HEK293 (cell line): ENCODE measurements at regions not wholly inside any gene's neighbourhood (a gene's known extent, or its start where the extent isn't known, plus 50 kb on each side); places are given as distances from the start of the nearest gene placed in this dataset.

Experiments
- CTCF ChIA-PET: fragments of 350-600 bp; formaldehyde crosslinking; extraction: SDS; loops from one replicate; lab custom pipeline; 2021; ENCODE audit warnings: antibody characterized with exemption; lab: Yijun Ruan, JAX
- POLR2A ChIA-PET: fragments of 300-600 bp; formaldehyde crosslinking; extraction: SDS; loops from one replicate; lab custom pipeline; 2020; ENCODE audit warnings: antibody characterized with exemption, inconsistent platforms; lab: Yijun Ruan, JAX
- H3K27ac ChIP-seq: fragments of 200-500 bp; sonication (Bioruptor generic); 2 replicates; pipeline ENCODE4 v1.5.1; 2014; ENCODE audit warnings: low read depth, low read length, control low read depth, inconsistent platforms; ENCODE audit errors: extremely low read depth
- H3K36me3 ChIP-seq, 2 experiments: fragments of 200-500 bp in 1 of 2; sonication (Bioruptor generic) in 1 of 2; 1 replicate in 1 of 2; 2 replicates in 1 of 2; pipeline ENCODE4 v1.5.1; 2014 to 2017; ENCODE audit warnings: inconsistent platforms in 2 of 2, low read length in 2 of 2; ENCODE audit not compliant: control insufficient read depth in 2 of 2, insufficient read depth in 1 of 2
- H3K4me1 ChIP-seq: fragments of 200-500 bp; sonication (Bioruptor generic); 2 replicates; pipeline ENCODE4 v1.5.1; 2014; ENCODE audit warnings: mild to moderate bottlenecking, low read length, inconsistent platforms; ENCODE audit not compliant: control insufficient read depth, insufficient read depth
- H3K4me3 ChIP-seq: 2 replicates; pipeline ENCODE4 v1.5.1; 2011; ENCODE audit warnings: low read depth, mild to moderate bottlenecking, control low read depth, low read length, moderate library complexity
- H3K9me3 ChIP-seq: fragments of 200-500 bp; sonication (Bioruptor generic); 2 replicates; pipeline ENCODE4 v1.5.1; 2014; ENCODE audit warnings: low read depth, low read length, inconsistent platforms; ENCODE audit not compliant: control insufficient read depth, insufficient read depth
- AEBP2 ChIP-seq: fragments of 450-650 bp; formaldehyde crosslinking; IDR thresholded peaks from 2 replicates; pipeline ENCODE4 v1.5.1; 2016; ENCODE audit warnings: missing biosample characterization, missing genetic modification characterization, borderline replicate concordance
- FEZF1 ChIP-seq: fragments of 450-650 bp; formaldehyde crosslinking; IDR thresholded peaks from 2 replicates; pipeline ENCODE4 v1.5.1; 2016; ENCODE audit warnings: missing biosample characterization, missing genetic modification characterization
- MZF1 ChIP-seq: fragments of 450-650 bp; formaldehyde crosslinking; IDR thresholded peaks from 2 replicates; pipeline ENCODE4 v1.5.1; 2017; ENCODE audit warnings: missing biosample characterization, missing genetic modification characterization, borderline replicate concordance
- PATZ1 ChIP-seq: fragments of 450-650 bp; formaldehyde crosslinking; IDR thresholded peaks from 2 replicates; pipeline ENCODE4 v1.5.1; 2016; ENCODE audit warnings: missing biosample characterization, missing genetic modification characterization
- RBAK ChIP-seq: fragments of 450-650 bp; formaldehyde crosslinking; IDR thresholded peaks from 2 replicates; pipeline ENCODE4 v1.5.1; 2016; ENCODE audit warnings: missing biosample characterization, missing genetic modification characterization
- REST ChIP-seq: fragments of 450-650 bp; formaldehyde crosslinking; IDR thresholded peaks from 2 replicates; pipeline ENCODE4 v1.5.1; 2016; ENCODE audit warnings: missing biosample characterization, missing genetic modification characterization
- SALL2 ChIP-seq: fragments of 450-650 bp; formaldehyde crosslinking; IDR thresholded peaks from 2 replicates; pipeline ENCODE4 v1.5.0; 2017; ENCODE audit warnings: missing biosample characterization, mild to moderate bottlenecking, missing genetic modification characterization, borderline replicate concordance
- ZBTB17 ChIP-seq: fragments of 450-650 bp; formaldehyde crosslinking; IDR thresholded peaks from 2 replicates; pipeline ENCODE4 v1.5.1; 2016; ENCODE audit warnings: missing biosample characterization, missing genetic modification characterization
- ZBTB44 ChIP-seq: fragments of 450-650 bp; IDR thresholded peaks from 2 replicates; pipeline ENCODE4 v1.5.1; 2018; ENCODE audit warnings: missing biosample characterization, mild to moderate bottlenecking, missing genetic modification characterization
- ZFHX2 ChIP-seq: fragments of 450-650 bp; formaldehyde crosslinking; conservative IDR thresholded peaks from 2 replicates; pipeline ENCODE4 v1.5.1; 2016; ENCODE audit warnings: missing biosample characterization, missing genetic modification characterization
- ZFP41 ChIP-seq: fragments of 450-650 bp; formaldehyde crosslinking; IDR thresholded peaks from 2 replicates; pipeline ENCODE4 v1.5.1; 2016; ENCODE audit warnings: missing biosample characterization, missing genetic modification characterization, borderline replicate concordance
- ZNF112 ChIP-seq: fragments of 450-650 bp; formaldehyde crosslinking; IDR thresholded peaks from 2 replicates; pipeline ENCODE4 v1.5.0; 2017; ENCODE audit warnings: missing biosample characterization, missing genetic modification characterization
- ZNF16 ChIP-seq: fragments of 450-650 bp; formaldehyde crosslinking; IDR thresholded peaks from 2 replicates; pipeline ENCODE4 v1.5.1; 2016; ENCODE audit warnings: low read depth, missing biosample characterization, missing genetic modification characterization
- ZNF221 ChIP-seq: fragments of 450-650 bp; formaldehyde crosslinking; IDR thresholded peaks from 2 replicates; pipeline ENCODE4 v1.5.1; 2017; ENCODE audit warnings: missing biosample characterization, missing genetic modification characterization, borderline replicate concordance
- ZNF23 ChIP-seq: fragments of 450-650 bp; formaldehyde crosslinking; IDR thresholded peaks from 2 replicates; pipeline ENCODE4 v1.5.1; 2016; ENCODE audit warnings: missing biosample characterization, missing genetic modification characterization, borderline replicate concordance
- ZNF24 ChIP-seq: fragments of 450-650 bp; formaldehyde crosslinking; IDR thresholded peaks from 2 replicates; pipeline ENCODE4 v1.5.1; 2016; ENCODE audit warnings: missing biosample characterization, missing genetic modification characterization
- ZNF449 ChIP-seq: fragments of 450-650 bp; formaldehyde crosslinking; IDR thresholded peaks from 2 replicates; pipeline ENCODE4 v1.5.1; 2017; ENCODE audit warnings: missing biosample characterization, mild to moderate bottlenecking, missing genetic modification characterization, moderate library complexity
- ZNF654 ChIP-seq: fragments of 450-650 bp; formaldehyde crosslinking; IDR thresholded peaks from 2 replicates; pipeline ENCODE4 v1.5.1; 2016; ENCODE audit warnings: low read depth, missing biosample characterization, missing genetic modification characterization
- ZNF785 ChIP-seq: fragments of 450-650 bp; formaldehyde crosslinking; IDR thresholded peaks from 2 replicates; pipeline ENCODE4 v1.5.1; 2016; ENCODE audit warnings: missing biosample characterization, missing genetic modification characterization
- ZNF830 ChIP-seq: fragments of 450-650 bp; IDR thresholded peaks from 2 replicates; pipeline ENCODE4 v1.5.0; 2018; ENCODE audit warnings: missing biosample characterization, missing genetic modification characterization, low read depth, mild to moderate bottlenecking, moderate library complexity

GRCh38 chr11:11782532-11783110 lies 59.2 kb upstream of the USP47 start (continued):
- TF ChIP-seq ZNF24 (tag by site-specific recombination) (no peak), ZNF449 (no peak), ZNF785 (tag by site-specific recombination) (no peak), ZNF16 (tag by site-specific recombination) (no peak), ZNF221 (tag by site-specific recombination) (no peak)

GRCh38 chr11:11780858-11781257 lies 60.9 kb upstream of the USP47 start:
- Histone ChIP-seq H3K4me1 (no peaks in the 10 kb centered on the region), H3K36me3 (no peaks in the 10 kb centered on the region), H3K27ac (no peak overlapping the region), H3K9me3 (no peaks in the 10 kb centered on the region), H3K4me3 (no peak overlapping the region)
- TF ChIP-seq MZF1 (tag by site-specific recombination) (no peak), AEBP2 (tag by site-specific recombination) (no peak), ZNF112 (tag by site-specific recombination) (no peak), ZBTB17 (tag by site-specific recombination) (no peak), ZNF23 (tag by site-specific recombination) (no peak), ZFP41 (tag by site-specific recombination) (no peak), ZFHX2 (no peak), FEZF1 (no peak), ZNF654 (tag by site-specific recombination) (no peak), REST (tag by site-specific recombination) (no peak), PATZ1 (tag by site-specific recombination) (no peak), ZBTB44 (no peak), ZNF449 (no peak), SALL2 (tag by site-specific recombination) (no peak), ZNF830 (tag by site-specific recombination) (no peak), RBAK (no peak)
- POLR2A ChIA-PET = no interaction called here
- CTCF ChIA-PET = interaction anchor here (1.1 kb wide), 1 partner anchor 743 kb away, joined by 3 read pairs; no protein-coding TSS in a partner anchor
